ENCODE measurements at regions not wholly inside any gene's neighbourhood (a gene's known extent, or its start where the extent isn't known, plus 50 kb on each side); places are given as distances from the start of the nearest gene placed in this dataset.
"Not testable (repeated sequence)": the region's sequence is repeated elsewhere in the genome, so short reads cannot be mapped to it uniquely, and the experiment has no call there.

DNA sequence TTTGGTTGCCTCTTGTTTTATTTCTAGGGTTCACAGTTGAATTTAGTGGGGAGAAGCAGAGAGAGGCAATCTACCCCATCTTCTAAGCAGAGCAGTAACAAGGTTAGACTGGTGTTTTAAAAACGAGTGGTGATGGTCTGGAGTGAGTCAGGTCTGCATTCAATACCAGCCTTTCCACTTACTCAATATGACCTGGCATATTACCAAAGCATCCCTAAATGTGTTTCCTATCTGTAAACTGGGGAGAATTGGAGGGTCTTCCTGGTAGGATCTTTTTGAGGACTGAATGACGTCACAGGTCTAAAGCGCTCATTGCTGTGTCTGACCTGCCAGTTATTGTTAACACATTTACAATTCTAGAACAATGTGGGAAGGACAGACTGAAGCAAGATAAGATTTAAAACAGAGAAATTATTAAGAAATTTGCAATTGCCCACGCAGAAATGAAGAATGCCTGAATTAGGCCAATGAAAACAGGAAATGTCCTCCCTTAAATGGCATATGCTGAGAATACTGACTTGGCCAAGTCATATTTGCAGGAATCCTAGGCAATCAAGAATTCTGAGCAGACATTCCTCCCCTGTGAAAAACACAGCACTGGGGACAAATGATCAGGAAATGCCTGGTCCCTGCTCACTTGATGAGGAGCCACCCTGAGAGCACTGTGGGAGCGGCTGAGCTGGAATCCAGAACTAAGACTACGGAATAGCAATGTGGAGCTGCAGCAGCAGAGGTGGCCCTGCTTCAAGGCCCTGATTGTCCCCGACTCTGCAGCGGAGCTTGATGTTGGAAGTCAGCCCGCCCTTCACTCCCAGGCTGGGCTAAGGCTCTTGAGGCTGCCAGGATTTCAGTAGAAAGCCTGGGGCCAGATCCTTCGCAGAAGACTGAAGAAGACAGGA is 184.5 kb upstream of the CXCL12 start:
- DNase-seq: no peak

DNA sequence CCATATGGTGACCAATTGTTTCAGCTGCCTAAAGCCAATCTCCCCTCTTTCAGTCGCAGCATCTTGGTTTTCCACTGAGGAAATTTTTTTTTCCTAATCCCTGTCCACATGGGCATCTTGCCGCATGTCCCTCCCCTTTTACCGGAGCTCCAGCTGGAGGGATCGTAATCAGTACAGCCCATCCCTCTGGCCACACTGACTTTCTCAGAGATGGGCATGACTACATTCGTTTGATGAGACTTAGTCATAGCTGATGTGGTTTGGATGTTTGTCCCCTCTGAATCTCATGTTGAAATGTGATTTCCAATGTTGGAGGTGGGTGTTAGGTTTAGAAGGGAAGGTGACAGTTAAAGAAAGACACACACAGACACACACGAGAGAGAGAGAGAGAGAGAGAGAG is 186.8 kb upstream of the CXCL12 start:
- DNase-seq: no peak

DNA sequence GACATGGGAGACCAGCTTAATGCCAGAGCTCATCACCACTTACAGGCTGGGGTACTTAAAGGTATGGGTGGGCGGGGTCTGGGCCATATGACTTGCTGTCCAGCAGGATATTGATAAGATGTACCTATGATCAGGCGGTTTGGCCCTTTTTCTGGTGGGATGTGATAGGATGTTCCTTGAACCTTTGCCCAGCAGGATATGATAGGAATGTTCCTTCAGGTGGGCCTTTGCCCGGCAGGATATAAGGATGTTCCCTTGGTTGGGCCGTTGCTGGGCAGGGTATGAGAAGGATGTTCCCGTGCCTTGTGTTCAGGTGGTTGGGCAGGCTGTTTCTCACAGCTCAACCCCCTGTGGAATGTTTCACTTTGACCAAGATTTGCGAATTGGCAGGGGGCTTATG is 187.2 kb upstream of the CXCL12 start:
- DNase-seq: no peak

DNA sequence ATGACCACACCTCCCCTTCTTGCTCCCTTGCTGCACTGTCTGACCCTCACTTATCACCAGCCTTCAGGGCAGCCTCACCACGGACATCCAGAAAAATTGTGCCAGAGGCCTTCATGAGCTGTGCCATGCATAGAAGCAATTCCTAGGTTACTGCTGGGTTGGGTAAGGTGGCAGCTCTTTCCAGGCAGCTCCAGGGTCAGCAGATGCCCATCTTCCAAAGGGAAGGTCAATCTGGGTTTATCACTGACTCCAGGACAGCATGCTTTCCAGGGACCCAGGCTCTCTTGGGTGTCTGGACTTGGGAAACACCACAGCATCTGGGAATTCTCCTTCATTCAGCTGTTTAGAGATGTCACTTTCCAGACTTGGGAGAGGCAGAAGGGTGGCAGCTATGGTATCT is 188.9 kb upstream of the CXCL12 start:
- DNase-seq: no peak

DNA sequence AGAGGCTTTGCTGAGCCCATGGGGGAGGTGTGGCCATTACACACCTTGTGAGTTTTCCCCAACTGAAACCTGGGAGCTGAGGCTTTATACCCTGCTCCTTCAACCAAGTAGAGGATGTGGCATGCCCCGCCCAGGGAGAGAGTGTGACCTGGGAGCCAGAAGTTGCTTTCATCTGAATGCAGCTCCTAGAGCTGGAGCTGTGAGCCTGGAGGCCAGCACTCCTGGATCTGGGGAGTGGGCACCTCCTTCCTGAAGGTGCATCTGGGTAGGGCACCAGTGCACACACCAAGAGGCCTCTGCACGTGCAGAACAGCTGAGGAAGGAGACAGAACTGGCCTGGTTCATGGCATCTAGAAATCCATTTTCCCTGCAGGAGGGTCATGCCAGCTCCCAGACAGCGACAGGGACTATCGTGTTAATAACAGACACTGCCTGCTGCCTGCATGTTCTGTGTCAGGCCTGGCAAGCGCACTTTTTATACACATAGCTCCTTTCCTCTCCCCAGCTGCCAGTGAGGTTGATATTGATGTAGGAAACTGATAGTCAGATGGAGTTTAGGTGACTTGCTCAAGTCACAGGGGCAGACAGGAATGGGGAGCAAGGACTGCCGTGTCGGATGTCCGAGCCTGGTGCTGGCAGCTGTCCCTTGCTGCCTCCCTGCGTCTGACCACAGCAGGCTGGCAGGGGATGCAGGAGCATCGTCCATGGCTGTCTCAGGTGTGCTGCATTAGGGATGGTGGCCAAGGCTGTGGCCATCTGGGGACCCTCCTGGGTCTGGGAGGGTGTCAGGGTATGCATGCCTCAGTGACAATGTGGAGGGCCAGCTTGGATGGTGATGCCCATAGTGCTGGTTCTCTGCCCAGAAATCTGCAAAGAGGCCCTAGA is 189.9 kb upstream of the CXCL12 start:
- no peak for DNase-seq

DNA sequence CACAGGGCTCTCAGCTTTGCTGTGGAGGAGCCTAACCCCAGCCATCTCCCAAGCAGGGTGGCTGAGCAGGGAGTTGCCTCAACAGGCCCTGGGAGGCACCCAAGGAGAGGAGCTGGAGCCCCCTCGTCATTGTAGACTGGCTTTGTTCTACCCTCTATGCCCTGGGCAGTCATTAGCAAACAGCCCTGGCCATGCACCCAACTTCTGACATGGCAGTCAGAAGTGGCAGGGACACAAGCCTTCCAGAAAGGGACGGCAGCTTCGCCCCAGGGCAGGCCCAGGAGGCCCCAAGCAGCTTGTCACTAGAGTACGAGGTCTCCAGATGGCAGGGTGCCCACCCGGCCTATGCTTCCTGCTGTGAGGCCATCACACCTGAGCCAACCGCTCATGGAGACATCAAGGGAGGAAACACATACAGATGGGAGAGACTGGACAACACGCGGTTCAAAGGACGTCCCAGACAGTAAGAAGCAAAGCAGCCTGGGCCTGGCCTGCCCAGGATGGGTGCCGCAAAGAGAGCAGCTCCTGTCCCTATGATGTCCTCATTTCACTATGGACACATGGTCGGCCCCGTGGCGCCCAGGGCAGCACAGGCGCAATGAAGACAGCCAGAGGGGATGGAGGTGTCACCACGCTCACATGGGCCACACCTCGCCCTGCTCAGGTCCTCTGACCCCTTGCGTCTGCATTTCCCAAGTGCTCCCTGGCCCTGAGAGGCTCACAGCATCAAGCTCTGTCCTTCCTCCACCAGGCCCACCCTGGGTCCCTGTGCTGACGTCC is 190.9 kb upstream of the CXCL12 start:
- no peak for DNase-seq

DNA sequence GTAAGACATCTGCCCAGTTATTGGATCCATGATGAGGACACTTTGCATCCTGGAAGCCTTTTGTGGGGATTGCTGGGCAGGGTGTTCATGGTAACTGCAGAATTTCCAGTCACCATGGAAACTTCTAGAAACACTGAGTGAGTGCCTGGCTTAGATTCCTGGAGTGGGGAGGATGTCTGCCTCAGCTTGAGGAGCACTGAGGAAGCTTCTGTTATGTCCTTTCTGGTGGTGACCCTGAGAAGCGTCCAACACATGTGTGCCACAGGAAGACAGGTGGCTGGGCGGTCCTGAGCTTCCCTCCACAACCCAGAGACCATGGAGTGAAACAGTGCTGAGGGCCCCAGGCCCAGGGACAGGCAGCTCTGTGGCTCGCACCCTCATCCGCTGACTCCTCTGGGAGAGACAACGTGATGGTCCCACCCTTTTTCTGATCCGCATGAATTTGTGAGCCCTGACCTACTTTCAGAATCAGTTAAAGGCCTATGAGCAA is 191.8 kb upstream of the CXCL12 start:
- no peak for DNase-seq

DNA sequence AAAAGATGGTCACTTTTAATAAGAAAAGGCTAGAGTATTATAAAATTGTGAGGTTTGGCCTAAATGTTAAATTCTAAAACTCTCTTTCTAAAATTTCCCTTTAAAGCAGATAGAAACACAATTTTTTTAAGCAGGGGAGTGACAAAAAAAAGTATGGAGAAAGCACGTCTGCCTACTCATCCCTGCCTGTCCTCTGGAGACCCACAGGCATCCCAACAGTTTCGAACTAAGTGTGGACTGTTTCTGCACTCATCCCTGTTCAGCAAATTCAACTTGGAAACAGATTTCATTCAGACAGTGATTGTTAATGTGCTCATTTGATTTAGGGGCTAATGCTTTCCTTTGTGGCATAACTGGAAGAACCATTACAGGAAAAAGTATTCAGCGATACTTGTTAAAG is 192.6 kb upstream of the CXCL12 start:
- no peak for DNase-seq

DNA sequence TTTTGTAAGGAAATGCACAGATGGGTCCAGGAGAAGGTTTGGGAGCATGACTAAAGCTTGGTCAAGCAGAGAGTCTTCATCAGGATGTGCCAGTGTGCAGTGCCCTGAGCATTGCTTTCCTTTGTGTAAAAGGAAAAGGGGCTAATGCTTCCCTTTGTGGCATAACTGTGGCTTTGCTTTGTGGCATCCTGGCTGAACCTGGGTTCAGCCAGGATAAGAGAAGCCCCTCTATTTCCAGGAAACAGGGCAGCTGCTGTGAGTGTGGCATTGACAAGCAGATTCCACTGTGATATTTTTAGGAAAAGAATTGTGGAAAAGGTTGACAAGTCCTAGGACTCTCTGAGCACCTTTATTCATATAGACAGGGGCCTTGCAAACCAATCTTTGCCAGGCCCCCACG is 193.4 kb upstream of the CXCL12 start:
- no peak for DNase-seq

DNA sequence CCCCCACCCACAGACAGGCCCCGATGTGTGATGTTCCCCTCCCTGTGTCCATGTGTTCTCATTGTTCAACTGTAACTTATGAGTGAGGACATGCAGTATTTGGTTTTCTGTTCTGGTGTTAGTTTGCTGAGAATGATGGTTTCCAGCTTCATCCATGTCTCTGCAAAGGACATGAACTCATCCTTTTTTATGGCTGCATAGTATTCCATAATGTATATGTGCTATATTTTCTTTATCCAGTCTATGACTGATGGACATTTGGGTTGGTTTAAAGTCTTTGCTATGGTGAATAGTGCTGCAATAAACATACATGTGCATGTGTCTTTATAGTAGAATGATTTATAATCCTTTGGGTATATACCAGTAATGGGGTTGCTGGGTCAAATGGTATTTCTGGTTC is 194.1 kb upstream of the CXCL12 start:
- DNase-seq: not testable (repeated sequence)

DNA sequence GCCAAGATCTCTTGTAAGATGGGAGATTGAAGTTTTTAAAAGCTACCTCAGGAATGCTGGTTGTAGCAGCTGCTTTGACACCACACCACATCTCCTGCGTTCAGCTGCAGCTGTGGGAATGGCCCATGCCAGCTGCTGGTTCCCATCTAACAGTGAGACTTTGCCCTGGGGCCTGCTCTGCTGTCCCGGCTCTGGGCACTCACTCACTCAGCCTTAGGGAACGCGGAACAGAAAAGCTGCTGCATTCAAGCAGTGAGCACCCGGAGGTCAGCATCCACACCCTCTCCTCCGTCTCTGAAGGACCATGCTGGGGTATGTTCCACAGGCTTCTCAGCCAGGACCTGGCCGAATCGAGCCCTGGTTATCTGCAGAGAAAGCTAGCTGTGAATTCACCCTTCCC is 197.1 kb upstream of the CXCL12 start:
- DNase-seq: no peak

DNA sequence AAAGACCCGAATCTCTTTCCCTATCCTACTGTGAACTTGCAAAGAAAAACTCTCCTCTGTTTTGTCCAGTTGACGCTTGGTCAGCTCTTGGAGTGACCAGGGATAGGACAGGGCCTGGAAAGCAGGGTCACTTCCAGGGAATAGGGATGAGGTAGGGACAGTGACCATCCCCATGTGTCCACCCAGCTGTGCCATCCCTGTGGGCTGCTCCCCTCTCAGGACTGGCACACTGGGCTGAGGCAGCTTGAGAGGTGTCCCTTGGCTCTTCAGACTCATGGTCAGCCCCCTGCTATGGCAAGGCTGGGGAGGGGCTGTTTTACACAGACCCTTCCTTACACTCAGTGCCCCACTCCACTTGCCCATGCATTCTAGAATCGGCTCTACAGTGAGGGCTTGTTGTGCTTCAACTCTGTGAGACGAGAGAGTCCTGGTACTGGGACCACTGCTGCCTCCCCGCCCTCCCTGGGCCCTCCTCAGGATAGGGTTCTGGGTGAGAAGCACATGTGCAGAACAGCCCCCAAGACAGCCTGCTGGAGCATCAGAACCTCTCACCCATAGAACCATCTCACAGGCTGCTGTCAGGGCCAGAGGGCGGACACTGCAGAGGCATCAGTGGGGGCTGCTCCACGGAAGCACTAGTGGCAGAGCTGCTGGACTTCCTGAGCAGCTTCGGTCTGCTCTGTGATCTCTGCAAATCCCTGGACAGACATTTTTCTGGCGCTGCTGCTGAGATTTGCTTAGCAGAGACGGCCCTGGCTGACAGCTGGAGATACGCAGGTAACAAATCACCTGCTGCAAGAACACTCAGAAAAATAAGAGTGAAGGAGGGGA is 202.8 kb upstream of the CXCL12 start:
- no peak for DNase-seq

DNA sequence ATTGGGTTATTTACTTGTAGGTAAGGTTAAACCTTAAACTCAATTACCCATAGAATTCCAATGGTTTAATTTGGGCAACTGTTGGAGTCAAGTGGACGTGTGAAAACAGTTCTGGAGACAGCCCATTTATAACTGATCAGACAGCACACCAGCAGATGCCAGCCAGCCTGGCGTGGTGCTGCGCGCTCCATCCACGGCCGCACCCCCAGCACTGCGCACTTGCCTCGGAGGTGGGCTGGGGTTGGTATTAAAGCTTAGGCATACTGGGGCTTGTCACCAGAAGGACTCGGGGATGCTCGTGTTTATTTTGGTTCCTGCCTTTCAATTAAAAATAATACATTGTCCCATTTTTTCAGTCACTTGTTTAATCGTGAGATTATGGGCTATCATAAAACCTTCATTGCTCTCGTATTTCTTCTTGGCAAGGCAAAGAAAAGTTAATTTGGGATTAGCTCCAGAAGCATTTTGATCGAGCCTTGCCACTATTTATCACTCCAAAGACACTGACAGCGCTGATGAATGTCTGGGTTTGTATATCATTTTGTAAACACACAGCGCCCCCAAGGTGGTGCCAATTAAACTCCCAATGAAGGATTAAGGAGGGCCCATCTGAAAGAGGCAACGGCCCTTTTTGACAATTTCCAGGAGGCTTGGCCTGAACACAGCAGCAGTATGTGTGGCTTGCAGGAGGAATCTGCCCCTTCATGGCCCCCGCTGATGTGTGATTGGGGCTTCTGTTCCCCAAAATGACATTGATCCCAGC is 204.5 kb upstream of the CXCL12 start:
- no peak for DNase-seq

DNA sequence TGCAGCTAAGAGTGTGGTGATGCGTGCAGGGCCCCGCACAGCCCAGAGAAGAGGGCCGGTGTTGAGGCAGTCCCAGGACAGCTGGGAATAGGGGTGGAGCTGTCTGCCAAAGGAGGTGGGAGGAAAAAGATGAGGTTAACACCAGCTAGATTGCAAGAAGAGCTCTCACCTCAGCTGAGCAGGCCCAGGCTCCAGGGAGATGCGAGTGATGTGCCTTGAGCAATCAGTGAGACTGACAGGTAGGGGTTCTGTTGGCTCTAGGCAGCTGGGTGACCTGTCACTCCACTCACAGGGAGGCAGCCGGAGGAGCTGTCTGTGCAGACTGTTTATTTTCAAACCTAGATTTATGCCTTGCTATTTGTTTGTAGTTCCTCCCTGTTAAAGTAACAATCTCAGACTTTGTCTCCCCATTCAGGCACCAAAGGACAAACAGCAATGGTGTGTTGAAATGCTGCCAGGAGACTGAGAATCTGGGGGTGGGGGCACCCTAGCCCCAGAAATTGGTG is 205.1 kb upstream of the CXCL12 start:
- DNase-seq: no peak

DNA sequence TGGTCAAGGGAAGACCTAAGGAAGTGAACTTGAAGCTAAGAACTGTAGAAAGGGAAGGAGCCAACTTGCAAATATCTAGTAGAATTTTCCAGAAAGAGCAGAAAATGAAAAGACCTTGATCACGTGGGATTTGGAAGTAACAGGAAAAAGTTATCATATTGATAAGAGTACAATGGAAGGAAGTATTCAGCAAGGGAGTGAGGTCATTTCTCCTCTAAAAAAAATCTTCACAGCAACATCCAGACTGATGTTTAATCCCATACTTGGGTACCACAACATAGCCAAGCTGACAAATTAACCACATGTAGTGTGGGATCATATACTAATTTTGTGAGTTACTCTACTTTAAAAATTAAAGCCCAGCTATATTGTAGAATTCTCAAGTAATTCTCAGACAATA is 207.0 kb upstream of the CXCL12 start:
- DNase-seq: no peak

DNA sequence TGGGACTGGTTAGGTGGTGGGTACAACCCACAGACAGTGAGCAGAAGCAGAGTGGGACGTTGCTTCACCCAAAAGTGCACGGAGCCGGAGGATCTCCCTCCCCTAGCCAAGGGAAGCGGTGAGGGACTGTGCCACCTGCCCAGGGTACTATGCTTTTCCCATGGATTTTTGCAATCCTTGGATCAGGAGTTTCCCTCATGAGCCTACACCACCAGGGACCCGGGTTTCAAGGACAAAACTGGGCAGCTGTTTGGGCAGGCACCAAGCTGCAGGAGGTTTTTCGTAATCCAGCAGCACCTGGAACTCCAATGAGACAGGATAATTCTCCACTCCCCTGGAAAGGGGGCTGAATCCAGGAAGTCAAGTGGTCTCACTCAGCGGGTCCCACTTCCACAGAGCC is 209.1 kb upstream of the CXCL12 start:
- DNase-seq: no peak

DNA sequence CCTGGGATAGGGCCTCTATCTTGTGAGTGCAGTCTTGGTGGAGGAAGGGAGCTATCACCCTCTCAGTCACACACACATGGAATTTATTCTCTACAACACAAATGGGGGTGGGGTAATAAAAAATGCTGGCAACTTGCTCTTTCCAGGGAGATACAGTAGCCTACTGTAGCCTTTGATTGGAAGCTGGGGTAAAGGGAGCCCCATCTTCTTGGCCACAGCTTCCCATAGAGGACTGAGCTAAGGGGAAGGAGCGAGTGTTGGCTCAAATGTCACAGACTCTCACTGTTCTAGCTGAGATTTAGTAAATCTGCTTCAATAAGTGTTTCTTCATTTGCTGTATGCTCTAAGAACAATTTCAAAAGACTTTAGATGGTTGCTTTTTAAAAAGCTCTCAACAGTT is 222.2 kb upstream of the CXCL12 start:
- no peak for DNase-seq

DNA sequence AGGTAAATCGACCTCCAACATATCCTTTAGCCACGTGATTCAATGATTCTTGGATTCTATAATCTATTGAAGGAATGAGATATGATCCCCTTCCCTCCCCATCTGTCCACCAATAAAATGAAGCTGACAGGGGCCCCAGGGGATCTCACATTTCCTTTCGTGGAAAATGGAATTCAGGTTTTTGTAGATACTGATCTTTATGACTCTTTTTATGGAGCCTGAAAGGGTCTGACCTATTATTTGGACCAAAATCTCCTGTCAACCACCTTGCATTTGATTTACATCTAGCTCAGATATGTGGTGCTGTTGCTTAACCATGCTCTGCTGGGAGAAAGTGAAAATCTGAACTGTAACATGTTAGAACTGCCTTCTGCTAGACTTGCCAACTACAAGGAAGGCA is 234.0 kb upstream of the CXCL12 start:
- no peak for DNase-seq

DNA sequence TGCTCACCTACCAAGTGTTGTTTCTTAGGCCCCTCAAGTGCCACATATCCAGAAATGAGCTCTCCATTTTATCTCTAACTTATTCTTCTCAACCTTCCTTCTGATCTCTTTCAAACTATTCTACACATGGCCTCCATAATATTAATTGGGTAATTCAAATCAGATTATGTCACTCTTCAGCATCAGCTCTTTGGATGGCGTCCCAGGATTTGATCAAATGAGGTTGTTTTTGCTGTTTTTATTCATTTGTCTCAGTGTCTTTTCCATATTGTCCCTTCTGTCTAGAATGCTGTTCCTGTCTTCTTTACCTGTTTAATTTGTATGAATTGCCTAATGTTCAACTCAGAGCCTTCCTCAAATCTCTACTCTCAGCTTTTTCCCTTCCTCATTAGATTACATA is 234.6 kb upstream of the CXCL12 start:
- no peak for DNase-seq

DNA sequence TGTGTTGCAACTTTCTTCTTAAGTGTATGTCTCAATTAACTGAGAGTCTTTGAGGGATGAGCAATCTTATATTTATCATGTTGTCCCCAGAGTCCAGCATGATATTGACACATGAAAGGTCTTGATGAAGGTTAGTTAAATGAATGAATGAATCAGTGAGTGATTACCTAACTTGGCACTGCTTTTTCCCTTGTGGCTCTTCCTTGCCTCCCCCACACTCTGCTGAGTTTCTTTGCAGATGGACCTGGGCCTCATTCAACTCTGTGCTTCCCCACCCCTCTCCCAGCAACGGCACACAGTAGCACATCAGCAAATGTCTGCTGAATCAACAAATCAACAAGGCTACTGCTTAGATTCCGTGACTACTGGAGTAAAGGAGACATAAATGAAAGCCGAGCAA is 235.1 kb upstream of the CXCL12 start:
- no peak for DNase-seq

All from OCI-M1 (cell line).